WTC11 (cell line): ENCODE measurements at regions not wholly inside any gene's neighbourhood (a gene's known extent, or its start where the extent isn't known, plus 50 kb on each side); places are given as distances from the start of the nearest gene placed in this dataset.

Experiments used
- ATF2 ChIP-seq: sonication (generic); formaldehyde crosslinking; IDR thresholded peaks from 2 replicates; pipeline ENCODE4 v1.8.1; 2022; ENCODE audit warnings: low read depth, missing genetic modification reagents, borderline replicate concordance
- KAT7 ChIP-seq: sonication (generic); formaldehyde crosslinking; IDR thresholded peaks from 2 replicates; pipeline ENCODE4 v1.8.1; 2023; ENCODE audit warnings: missing genetic modification reagents, mild to moderate bottlenecking, borderline replicate concordance
- TEAD4 ChIP-seq: sonication (generic); formaldehyde crosslinking; IDR thresholded peaks from 2 replicates; pipeline ENCODE4 v1.8.0; 2022; ENCODE audit warnings: mild to moderate bottlenecking, missing genetic modification reagents
- TF ChIP-seq, protein P1 (sequence below): fragments of 200-600 bp; IDR thresholded peaks from 2 replicates; pipeline ENCODE4 v1.8.0; 2022; ENCODE audit warnings: antibody characterized with exemption

DNA sequence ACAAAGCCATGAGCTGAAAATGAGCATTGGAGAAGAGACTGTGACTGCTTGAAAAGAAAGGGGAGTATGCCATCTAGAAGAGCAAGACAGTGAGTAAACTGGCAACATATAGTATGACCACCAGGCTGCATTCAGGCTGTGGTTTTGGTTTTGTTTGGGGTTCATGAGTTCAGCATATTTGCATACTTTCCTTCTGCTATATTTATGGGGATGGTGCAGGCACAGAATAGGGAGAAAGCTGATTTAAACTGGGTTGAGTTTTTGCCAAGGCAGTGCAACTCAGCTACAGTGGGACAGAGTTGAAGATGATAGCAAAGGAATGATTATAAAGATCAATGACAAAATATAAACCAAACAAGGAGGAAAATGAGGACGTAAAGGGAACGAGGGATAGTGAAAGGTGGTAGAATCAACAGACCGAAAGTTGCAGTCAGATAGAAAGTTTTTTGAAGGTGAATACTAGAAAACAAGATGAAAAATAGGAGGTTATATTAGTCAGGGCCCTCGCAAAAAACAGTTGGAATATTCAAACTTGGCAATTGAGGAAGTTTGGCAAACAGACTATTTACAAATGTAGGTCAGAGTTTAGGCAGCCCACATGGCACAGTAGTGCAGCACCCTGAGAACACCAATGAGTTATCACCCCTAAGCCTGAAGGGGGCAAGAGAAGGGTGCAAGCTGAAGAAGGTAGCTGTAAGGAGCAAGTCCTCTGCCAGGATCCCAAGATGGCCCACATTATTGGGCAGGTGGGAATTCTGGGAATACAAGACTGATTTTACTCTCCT, 114.8 kb upstream of the MAP9 start:
- TF ChIP-seq TEAD4 (CRISPR knock-in tag) (no peak), KAT7 (no peak), ATF2 (CRISPR knock-in tag) (no peak)
- TF ChIP-seq, protein P1, sequence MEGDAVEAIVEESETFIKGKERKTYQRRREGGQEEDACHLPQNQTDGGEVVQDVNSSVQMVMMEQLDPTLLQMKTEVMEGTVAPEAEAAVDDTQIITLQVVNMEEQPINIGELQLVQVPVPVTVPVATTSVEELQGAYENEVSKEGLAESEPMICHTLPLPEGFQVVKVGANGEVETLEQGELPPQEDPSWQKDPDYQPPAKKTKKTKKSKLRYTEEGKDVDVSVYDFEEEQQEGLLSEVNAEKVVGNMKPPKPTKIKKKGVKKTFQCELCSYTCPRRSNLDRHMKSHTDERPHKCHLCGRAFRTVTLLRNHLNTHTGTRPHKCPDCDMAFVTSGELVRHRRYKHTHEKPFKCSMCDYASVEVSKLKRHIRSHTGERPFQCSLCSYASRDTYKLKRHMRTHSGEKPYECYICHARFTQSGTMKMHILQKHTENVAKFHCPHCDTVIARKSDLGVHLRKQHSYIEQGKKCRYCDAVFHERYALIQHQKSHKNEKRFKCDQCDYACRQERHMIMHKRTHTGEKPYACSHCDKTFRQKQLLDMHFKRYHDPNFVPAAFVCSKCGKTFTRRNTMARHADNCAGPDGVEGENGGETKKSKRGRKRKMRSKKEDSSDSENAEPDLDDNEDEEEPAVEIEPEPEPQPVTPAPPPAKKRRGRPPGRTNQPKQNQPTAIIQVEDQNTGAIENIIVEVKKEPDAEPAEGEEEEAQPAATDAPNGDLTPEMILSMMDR = no peak
